ENCODE measurements at regions not wholly inside any gene's neighbourhood (a gene's known extent, or its start where the extent isn't known, plus 50 kb on each side); places are given as distances from the start of the nearest gene placed in this dataset.
"Not testable (repeated sequence)": the region's sequence is repeated elsewhere in the genome, so short reads cannot be mapped to it uniquely, and the experiment has no call there.

- no peak overlapping the region for H3K27ac ChIP-seq (ENCODE audit: low read length)
- no peaks in the 10 kb centered on the region for H3K9me3 ChIP-seq (ENCODE audit: insufficient read depth, low read depth, low read length)
- H3K36me3 ChIP-seq (ENCODE audit: insufficient read depth, low read depth, low read length): no peaks in the 10 kb centered on the region
- no peaks in the 10 kb centered on the region for H3K27me3 ChIP-seq (ENCODE audit: insufficient read depth, low read length)
- H3K4me3 ChIP-seq (ENCODE audit: low read length): no peak overlapping the region
- peaks cover 16% of the 10 kb centered on the region; the same call in 1 of the 2 replicates for H3K4me1 ChIP-seq (ENCODE audit: insufficient read depth, low read length)
- no peak overlapping the region for H3K9ac ChIP-seq (ENCODE audit: low read depth, low read length)
These were observed 261.8 kb upstream of the NRXN1 start for GRCh38 chr2:51293566-51294200.

- H3K9ac ChIP-seq (ENCODE audit: low read depth, low read length): peak overlapping the region; percentile 22; the same call in 1 of the 2 replicates
- peaks cover 16% of the 10 kb centered on the region; the same call in 1 of the 2 replicates for H3K4me1 ChIP-seq (ENCODE audit: insufficient read depth, low read length)
- H3K27ac ChIP-seq (ENCODE audit: low read length): no peak overlapping the region
- no peaks in the 10 kb centered on the region for H3K9me3 ChIP-seq (ENCODE audit: insufficient read depth, low read depth, low read length)
- H3K4me3 ChIP-seq (ENCODE audit: low read length): peak overlapping the region; percentile 1; the same call in 1 of the 2 replicates
- H3K36me3 ChIP-seq (ENCODE audit: insufficient read depth, low read depth, low read length): no peaks in the 10 kb centered on the region
- no peaks in the 10 kb centered on the region for H3K27me3 ChIP-seq (ENCODE audit: insufficient read depth, low read length)
These were observed 260.0 kb upstream of the NRXN1 start for GRCh38 chr2:51291762-51292551.

GRCh38 chr2:51290725-51291124, 258.8 kb upstream of the NRXN1 start:
- no peak overlapping the region for H3K4me3 ChIP-seq (ENCODE audit: low read length)
- H3K9ac ChIP-seq (ENCODE audit: low read depth, low read length): no peak overlapping the region
- no peaks in the 10 kb centered on the region for H3K27me3 ChIP-seq (ENCODE audit: insufficient read depth, low read length)
- H3K9me3 ChIP-seq (ENCODE audit: insufficient read depth, low read depth, low read length): no peaks in the 10 kb centered on the region
- peaks cover 16% of the 10 kb centered on the region; the same call in 1 of the 2 replicates for H3K4me1 ChIP-seq (ENCODE audit: insufficient read depth, low read length)
- H3K36me3 ChIP-seq (ENCODE audit: insufficient read depth, low read depth, low read length): no peaks in the 10 kb centered on the region
- no peak overlapping the region for H3K27ac ChIP-seq (ENCODE audit: low read length)

DNA sequence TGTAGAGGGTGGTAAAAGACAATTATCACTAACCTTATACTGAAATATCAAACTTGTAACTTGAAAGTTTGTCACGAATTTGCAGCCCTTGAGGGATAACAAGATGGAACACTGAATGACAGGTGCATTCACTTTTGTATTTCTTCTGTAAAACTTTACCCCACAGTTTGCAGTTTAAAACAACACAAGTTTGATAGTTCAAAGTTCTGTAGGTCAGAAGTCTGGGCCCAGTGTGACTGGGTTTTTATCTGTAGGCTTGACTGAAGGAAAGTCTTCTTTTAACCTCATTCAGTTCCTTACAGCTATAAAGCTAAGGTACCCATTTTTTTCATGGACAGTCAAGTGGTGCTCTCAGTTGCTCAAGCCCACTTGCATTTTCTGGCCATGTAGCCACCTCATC, 257.1 kb upstream of the NRXN1 start:
- Histone ChIP-seq H3K4me1 (ENCODE audit: insufficient read depth, low read length) (peaks cover 16% of the 10 kb centered on the region; the same call in 1 of the 2 replicates), H3K27ac (ENCODE audit: low read length) (no peak overlapping the region), H3K36me3 (ENCODE audit: insufficient read depth, low read depth, low read length) (no peaks in the 10 kb centered on the region), H3K9ac (ENCODE audit: low read depth, low read length) (no peak overlapping the region), H3K9me3 (ENCODE audit: insufficient read depth, low read depth, low read length) (no peaks in the 10 kb centered on the region), H3K4me3 (ENCODE audit: low read length) (no peak overlapping the region), H3K27me3 (ENCODE audit: insufficient read depth, low read length) (no peaks in the 10 kb centered on the region)

DNA sequence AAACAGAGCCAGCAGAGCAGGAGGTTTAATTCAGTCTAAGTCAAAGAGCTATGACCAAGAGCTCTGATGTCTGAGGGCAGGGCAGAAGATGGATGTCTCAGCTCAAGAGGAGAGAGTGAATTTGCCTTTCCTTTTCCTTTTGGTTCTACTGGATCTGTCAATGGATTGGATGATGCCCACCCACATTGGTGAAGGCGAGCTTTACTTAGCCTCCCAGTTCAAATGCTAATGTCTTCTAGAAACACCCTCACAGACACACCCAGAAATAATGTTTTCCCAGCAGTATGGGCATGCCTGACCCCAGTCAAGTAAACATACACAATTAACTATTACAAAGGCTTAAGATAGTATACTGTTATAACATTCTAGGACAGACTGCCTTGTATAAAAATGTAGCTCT, 236.3 kb upstream of the NRXN1 start:
- no peaks in the 10 kb centered on the region for H3K9me3 ChIP-seq (ENCODE audit: insufficient read depth, low read depth, low read length)
- no peaks in the 10 kb centered on the region for H3K27me3 ChIP-seq (ENCODE audit: insufficient read depth, low read length)
- peaks cover 14% of the 10 kb centered on the region; the same call in 1 of the 2 replicates for H3K4me1 ChIP-seq (ENCODE audit: insufficient read depth, low read length)
- H3K9ac ChIP-seq (ENCODE audit: low read depth, low read length): no peak overlapping the region
- H3K36me3 ChIP-seq (ENCODE audit: insufficient read depth, low read depth, low read length): no peaks in the 10 kb centered on the region
- no peak overlapping the region for H3K27ac ChIP-seq (ENCODE audit: low read length)
- no peak overlapping the region for H3K4me3 ChIP-seq (ENCODE audit: low read length)

GRCh38 chr2:51265539-51265938, 233.6 kb upstream of the NRXN1 start:
- Histone ChIP-seq H3K9me3 (ENCODE audit: insufficient read depth, low read depth, low read length) (no peaks in the 10 kb centered on the region), H3K4me1 (ENCODE audit: insufficient read depth, low read length) (peaks cover 15% of the 10 kb centered on the region; the same call in 1 of the 2 replicates), H3K27me3 (ENCODE audit: insufficient read depth, low read length) (no peaks in the 10 kb centered on the region), H3K4me3 (ENCODE audit: low read length) (no peak overlapping the region), H3K9ac (ENCODE audit: low read depth, low read length) (no peak overlapping the region), H3K36me3 (ENCODE audit: insufficient read depth, low read depth, low read length) (no peaks in the 10 kb centered on the region), H3K27ac (ENCODE audit: low read length) (no peak overlapping the region)

GRCh38 chr2:51263951-51264350, 232.0 kb upstream of the NRXN1 start:
- Histone ChIP-seq H3K9me3 (ENCODE audit: insufficient read depth, low read depth, low read length) (no peaks in the 10 kb centered on the region), H3K9ac (ENCODE audit: low read depth, low read length) (no peak overlapping the region), H3K4me1 (ENCODE audit: insufficient read depth, low read length) (peaks cover 15% of the 10 kb centered on the region; the same call in 1 of the 2 replicates), H3K36me3 (ENCODE audit: insufficient read depth, low read depth, low read length) (no peaks in the 10 kb centered on the region), H3K4me3 (ENCODE audit: low read length) (no peak overlapping the region), H3K27ac (ENCODE audit: low read length) (no peak overlapping the region), H3K27me3 (ENCODE audit: insufficient read depth, low read length) (no peaks in the 10 kb centered on the region)

DNA sequence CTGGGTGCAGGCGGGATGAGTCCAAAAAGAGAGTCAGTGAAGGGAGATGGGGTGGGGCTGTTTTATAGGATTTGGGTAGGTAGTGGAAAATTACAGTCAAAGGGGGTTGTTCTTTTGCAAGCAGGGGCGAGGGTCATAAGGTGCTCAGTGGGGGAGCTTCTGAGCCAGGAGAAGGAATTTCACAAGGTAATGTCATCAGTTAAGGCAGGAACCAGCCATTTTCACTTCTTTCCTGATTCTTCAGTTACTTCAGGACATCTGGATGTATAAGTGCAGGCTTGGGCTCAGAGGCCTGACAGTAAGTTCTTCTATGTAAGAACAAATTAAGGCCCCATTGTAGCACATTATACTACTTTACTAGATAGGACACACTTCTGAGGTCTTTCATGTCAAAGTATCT, 231.2 kb upstream of the NRXN1 start:
- H3K4me1 ChIP-seq (ENCODE audit: insufficient read depth, low read length): peaks cover 15% of the 10 kb centered on the region; the same call in 1 of the 2 replicates
- not testable (repeated sequence) for H3K27me3 ChIP-seq (ENCODE audit: insufficient read depth, low read length); H3K36me3 ChIP-seq (ENCODE audit: insufficient read depth, low read depth, low read length); H3K4me3 ChIP-seq (ENCODE audit: low read length); H3K27ac ChIP-seq (ENCODE audit: low read length); H3K9me3 ChIP-seq (ENCODE audit: insufficient read depth, low read depth, low read length); H3K9ac ChIP-seq (ENCODE audit: low read depth, low read length)

DNA sequence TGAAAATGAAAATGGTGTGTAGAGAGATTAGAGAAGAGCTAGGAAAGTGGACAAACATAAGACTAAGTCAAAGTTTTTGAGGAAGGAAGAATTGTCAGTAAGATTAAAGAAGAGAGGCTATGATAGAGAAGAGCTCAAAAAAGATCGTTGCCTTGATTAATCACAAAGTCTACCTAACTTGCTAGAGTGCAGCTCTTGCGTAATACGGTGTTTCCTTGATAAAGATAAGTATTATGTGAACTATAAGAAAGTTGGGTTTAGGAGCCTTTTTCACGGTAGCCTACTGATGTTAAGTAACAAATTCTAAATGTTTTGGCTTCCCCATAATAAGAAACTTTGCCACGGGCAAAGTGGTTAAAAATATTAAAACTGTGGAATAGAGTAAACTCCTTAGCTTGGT, 226.4 kb upstream of the NRXN1 start:
- H3K27ac ChIP-seq (ENCODE audit: low read length): no peak overlapping the region
- H3K4me1 ChIP-seq (ENCODE audit: insufficient read depth, low read length): peaks cover 2% of the 10 kb centered on the region; the same call in 1 of the 2 replicates
- H3K27me3 ChIP-seq (ENCODE audit: insufficient read depth, low read length): no peaks in the 10 kb centered on the region
- H3K36me3 ChIP-seq (ENCODE audit: insufficient read depth, low read depth, low read length): no peaks in the 10 kb centered on the region
- no peak overlapping the region for H3K9ac ChIP-seq (ENCODE audit: low read depth, low read length)
- no peaks in the 10 kb centered on the region for H3K9me3 ChIP-seq (ENCODE audit: insufficient read depth, low read depth, low read length)
- no peak overlapping the region for H3K4me3 ChIP-seq (ENCODE audit: low read length)

- Histone ChIP-seq H3K4me1 (ENCODE audit: insufficient read depth, low read length) (no peaks in the 10 kb centered on the region), H3K9me3 (ENCODE audit: insufficient read depth, low read depth, low read length) (no peaks in the 10 kb centered on the region), H3K27me3 (ENCODE audit: insufficient read depth, low read length) (no peaks in the 10 kb centered on the region), H3K36me3 (ENCODE audit: insufficient read depth, low read depth, low read length) (no peaks in the 10 kb centered on the region), H3K27ac (ENCODE audit: low read length) (no peak overlapping the region), H3K9ac (ENCODE audit: low read depth, low read length) (no peak overlapping the region), H3K4me3 (ENCODE audit: low read length) (no peak overlapping the region)
These were observed 224.8 kb upstream of the NRXN1 start for GRCh38 chr2:51256736-51257135.

DNA sequence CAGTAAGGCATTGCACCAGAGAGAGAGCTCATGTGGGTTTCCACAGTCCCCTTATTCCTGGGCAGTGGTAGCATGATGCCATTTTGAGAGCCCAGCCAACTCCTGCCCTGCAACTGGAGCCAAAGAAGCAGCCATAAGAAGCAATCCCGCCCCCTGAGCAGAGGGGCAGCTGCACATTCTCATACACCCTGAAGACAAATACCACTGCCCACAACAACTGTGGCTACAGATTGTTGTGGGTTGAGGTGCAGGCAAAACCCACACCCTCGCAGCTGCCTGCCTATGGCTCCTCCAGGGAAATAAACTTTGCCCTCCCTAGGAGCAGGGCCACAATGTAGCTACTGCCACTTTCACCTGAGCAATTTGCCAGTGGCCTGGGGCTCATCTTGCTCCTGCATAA, 219.4 kb upstream of the NRXN1 start:
- H3K9ac ChIP-seq (ENCODE audit: low read depth, low read length): no peak overlapping the region
- H3K9me3 ChIP-seq (ENCODE audit: insufficient read depth, low read depth, low read length): no peaks in the 10 kb centered on the region
- no peaks in the 10 kb centered on the region for H3K4me1 ChIP-seq (ENCODE audit: insufficient read depth, low read length)

GRCh38 chr2:51247252-51247805, 215.4 kb upstream of the NRXN1 start:
- no peak overlapping the region for H3K9ac ChIP-seq (ENCODE audit: low read depth, low read length)
- H3K27me3 ChIP-seq (ENCODE audit: insufficient read depth, low read length): no peaks in the 10 kb centered on the region
- no peak overlapping the region for H3K27ac ChIP-seq (ENCODE audit: low read length)
- H3K4me3 ChIP-seq (ENCODE audit: low read length): no peak overlapping the region
- H3K4me1 ChIP-seq (ENCODE audit: insufficient read depth, low read length): no peaks in the 10 kb centered on the region
- H3K9me3 ChIP-seq (ENCODE audit: insufficient read depth, low read depth, low read length): no peaks in the 10 kb centered on the region
- no peaks in the 10 kb centered on the region for H3K36me3 ChIP-seq (ENCODE audit: insufficient read depth, low read depth, low read length)

More for the DNA sequence above, 219.4 kb upstream of the NRXN1 start:
- no peak overlapping the region for H3K4me3 ChIP-seq (ENCODE audit: low read length)
- H3K27me3 ChIP-seq (ENCODE audit: insufficient read depth, low read length): no peaks in the 10 kb centered on the region
- no peak overlapping the region for H3K27ac ChIP-seq (ENCODE audit: low read length)
- H3K36me3 ChIP-seq (ENCODE audit: insufficient read depth, low read depth, low read length): no peaks in the 10 kb centered on the region
